Bronchial epithelial cell (primary cell): ENCODE measurements at regions not wholly inside any gene's neighbourhood (a gene's known extent, or its start where the extent isn't known, plus 50 kb on each side); places are given as distances from the start of the nearest gene placed in this dataset.

ENCODE experiments used
- DNase-seq: peaks from one replicate; pipeline ENCODE4 v3.0.0-alpha.2; 2010; ENCODE audit warnings: low read depth
- FAIRE-seq: peaks from 2 replicates; lab custom pipeline; 2011; peaks lifted over from hg19 to GRCh38; lab: Jason Lieb, UNC
- H3K27me3 ChIP-seq: 2 replicates; pipeline ENCODE4 v1.5.1; 2011; ENCODE audit warnings: low read length; ENCODE audit not compliant: control insufficient read depth, insufficient read depth
- H3K36me3 ChIP-seq: 2 replicates; pipeline ENCODE4 v1.5.1; 2011; ENCODE audit warnings: low read length; ENCODE audit not compliant: control insufficient read depth, insufficient read depth
- H3K4me3 ChIP-seq: 2 replicates; pipeline ENCODE4 v1.5.1; 2011; ENCODE audit warnings: mild to moderate bottlenecking, low read depth, low read length, control low read depth
- CTCF ChIP-seq: IDR thresholded peaks from 2 replicates; pipeline ENCODE4 v1.5.1; 2011; ENCODE audit warnings: mild to moderate bottlenecking, moderate library complexity, low read length, control low read depth, inconsistent platforms; ENCODE audit not compliant: insufficient read depth, severe bottlenecking

- FAIRE-seq (no peak), DNase-seq (no peak)
- Histone ChIP-seq H3K4me3 (no peak overlapping the region), H3K27me3 (no peaks in the 10 kb centered on the region), H3K36me3 (no peaks in the 10 kb centered on the region)
- no peak for TF ChIP-seq CTCF
These were observed 109.0 kb downstream of the NXNL2 start for GRCh38 chr9:88643931-88644330.

GRCh38 chr9:88645172-88645878, 110.3 kb downstream of the NXNL2 start:
- TF ChIP-seq CTCF, result no peak
- no peak overlapping the region for H3K4me3 ChIP-seq
- DNase-seq (no peak), FAIRE-seq (no peak)
- no peaks in the 10 kb centered on the region for H3K36me3 ChIP-seq
- no peaks in the 10 kb centered on the region for H3K27me3 ChIP-seq

GRCh38 chr9:88645879-88646199, 110.9 kb downstream of the NXNL2 start:
- no peaks in the 10 kb centered on the region for H3K36me3 ChIP-seq
- H3K27me3 ChIP-seq, result no peaks in the 10 kb centered on the region
- DNase-seq (no peak), FAIRE-seq (no peak)
- no peak for TF ChIP-seq CTCF
- no peak overlapping the region for H3K4me3 ChIP-seq

GRCh38 chr9:88646539-88647300, 111.7 kb downstream of the NXNL2 start:
- Histone ChIP-seq H3K36me3 (no peaks in the 10 kb centered on the region), H3K27me3 (no peaks in the 10 kb centered on the region), H3K4me3 (no peak overlapping the region)
- TF ChIP-seq CTCF, result no peak
- FAIRE-seq (no peak), DNase-seq (no peak)

GRCh38 chr9:88651682-88652633, 117.0 kb downstream of the NXNL2 start:
- peak; percentile 84 for DNase-seq
- no peaks in the 10 kb centered on the region for H3K27me3 ChIP-seq
- no peak overlapping the region for H3K4me3 ChIP-seq
- H3K36me3 ChIP-seq, result no peaks in the 10 kb centered on the region
- no peak for TF ChIP-seq CTCF
- no peak for FAIRE-seq
